ENCODE measurements at regions not wholly inside any gene's neighbourhood (a gene's known extent, or its start where the extent isn't known, plus 50 kb on each side); places are given as distances from the start of the nearest gene placed in this dataset.

DNA sequence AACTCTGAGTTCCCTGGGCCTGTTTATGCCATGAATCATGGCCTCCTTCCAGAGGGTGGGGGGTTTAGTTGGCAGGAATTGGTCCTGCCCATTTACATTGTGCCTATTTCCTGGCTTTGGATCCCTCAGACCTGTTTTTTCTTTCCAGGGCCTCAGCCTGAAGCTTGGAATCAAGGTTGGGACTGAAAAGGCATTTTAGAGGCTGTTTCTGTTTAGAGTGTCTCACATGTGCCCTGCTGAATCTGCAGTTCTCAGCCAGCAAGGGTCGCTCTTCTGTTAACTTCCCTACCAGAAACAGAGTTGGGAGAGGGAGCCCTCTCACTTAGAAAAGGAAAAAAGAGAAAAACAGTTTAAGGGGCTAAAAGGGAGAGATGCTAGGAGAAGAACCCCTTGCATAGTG, 191.1 kb downstream of the PTPRC start:
- no peaks in the 10 kb centered on the region for H3K4me1 ChIP-seq
- H3K27me3 ChIP-seq = no peaks in the 10 kb centered on the region
- TF ChIP-seq, protein P1, sequence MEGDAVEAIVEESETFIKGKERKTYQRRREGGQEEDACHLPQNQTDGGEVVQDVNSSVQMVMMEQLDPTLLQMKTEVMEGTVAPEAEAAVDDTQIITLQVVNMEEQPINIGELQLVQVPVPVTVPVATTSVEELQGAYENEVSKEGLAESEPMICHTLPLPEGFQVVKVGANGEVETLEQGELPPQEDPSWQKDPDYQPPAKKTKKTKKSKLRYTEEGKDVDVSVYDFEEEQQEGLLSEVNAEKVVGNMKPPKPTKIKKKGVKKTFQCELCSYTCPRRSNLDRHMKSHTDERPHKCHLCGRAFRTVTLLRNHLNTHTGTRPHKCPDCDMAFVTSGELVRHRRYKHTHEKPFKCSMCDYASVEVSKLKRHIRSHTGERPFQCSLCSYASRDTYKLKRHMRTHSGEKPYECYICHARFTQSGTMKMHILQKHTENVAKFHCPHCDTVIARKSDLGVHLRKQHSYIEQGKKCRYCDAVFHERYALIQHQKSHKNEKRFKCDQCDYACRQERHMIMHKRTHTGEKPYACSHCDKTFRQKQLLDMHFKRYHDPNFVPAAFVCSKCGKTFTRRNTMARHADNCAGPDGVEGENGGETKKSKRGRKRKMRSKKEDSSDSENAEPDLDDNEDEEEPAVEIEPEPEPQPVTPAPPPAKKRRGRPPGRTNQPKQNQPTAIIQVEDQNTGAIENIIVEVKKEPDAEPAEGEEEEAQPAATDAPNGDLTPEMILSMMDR (IDR thresholded peaks at IDR 0.05) = no peak
- no peak for TF ChIP-seq POLR2A (IDR thresholded peaks at IDR 0.05)
- 36 to 82% methylated on average over 1 of the region's 1 CpG for WGBS, 2 donors
- H3K4me3 ChIP-seq = no peak overlapping the region
- DNase-seq = no peak
- intact Hi-C loops (cut with DNase I) = no loop called here
- H3K27ac ChIP-seq = no peak overlapping the region
- H3K9me3 ChIP-seq = no peaks in the 10 kb centered on the region
- H3K36me3 ChIP-seq = no peaks in the 10 kb centered on the region

DNA sequence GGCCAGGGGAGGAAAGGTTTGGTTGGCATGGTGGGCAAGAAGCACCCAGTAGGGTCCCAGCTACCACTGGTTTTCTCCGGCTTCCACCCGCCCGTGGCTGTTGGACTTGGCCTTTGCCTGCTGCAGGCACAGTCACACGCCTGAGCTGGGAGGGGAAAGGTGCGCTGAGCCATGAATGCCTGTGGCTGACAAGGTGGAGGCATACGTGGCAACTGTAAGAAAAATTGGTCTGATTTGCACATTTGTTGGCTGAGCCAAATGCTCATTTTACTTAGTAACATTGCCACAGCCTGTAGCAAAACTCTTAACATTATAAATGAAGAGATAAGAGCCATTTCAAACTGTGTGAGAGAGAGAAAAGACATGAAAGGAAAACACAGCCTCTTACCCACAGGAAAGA, 191.6 kb downstream of the PTPRC start:
- Histone ChIP-seq H3K27me3 (no peaks in the 10 kb centered on the region), H3K36me3 (no peaks in the 10 kb centered on the region), H3K27ac (no peak overlapping the region), H3K4me1 (no peaks in the 10 kb centered on the region), H3K4me3 (no peak overlapping the region), H3K9me3 (no peaks in the 10 kb centered on the region)
- no peak for DNase-seq
- intact Hi-C loops (cut with DNase I) = no loop called here
- no peak for TF ChIP-seq POLR2A (IDR thresholded peaks at IDR 0.05)
- TF ChIP-seq, protein P1 (IDR thresholded peaks at IDR 0.05) = no peak
- 52 to 71% methylated on average over 4 to 6 of the region's 6 CpGs for WGBS, 2 donors

DNA sequence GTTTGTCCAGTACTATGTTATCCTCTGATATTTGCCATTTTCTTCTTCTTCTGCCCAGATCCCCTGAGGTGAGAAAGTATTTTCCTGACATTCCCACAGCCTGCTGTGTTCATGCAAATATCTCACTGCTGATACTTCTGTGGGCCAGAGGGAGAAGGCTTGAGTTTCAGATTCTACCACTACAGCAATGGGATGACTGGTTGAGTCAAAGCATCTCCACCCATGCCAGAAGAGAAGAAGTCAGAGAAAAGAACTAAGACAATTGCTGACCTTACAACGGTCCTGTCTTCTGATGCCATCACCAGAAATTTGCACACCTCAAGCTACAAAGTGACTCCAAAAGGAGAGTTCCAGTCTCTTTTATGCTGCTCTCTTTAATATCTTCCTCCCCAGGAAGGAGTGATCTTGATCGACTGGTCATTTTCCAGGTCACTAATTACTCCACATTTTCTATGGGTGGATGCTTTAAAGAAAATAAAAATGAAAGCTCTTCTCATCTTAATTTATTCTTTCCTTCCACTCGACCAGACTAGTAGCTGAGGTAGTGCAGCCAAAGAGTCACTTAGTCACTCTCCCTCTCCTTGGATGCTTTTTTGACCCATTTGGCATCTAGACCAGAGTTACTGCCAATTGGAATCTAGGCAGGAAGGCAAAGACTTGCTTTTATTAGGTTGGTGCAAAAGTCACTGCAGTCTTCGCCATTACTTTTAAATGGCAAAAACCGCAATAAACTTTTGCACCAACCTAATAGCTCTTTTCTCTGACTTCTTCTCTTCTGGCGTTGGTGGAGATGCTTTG, 195.1 kb downstream of the PTPRC start:
- no peak for TF ChIP-seq POLR2A (IDR thresholded peaks at IDR 0.05)
- WGBS, 2 donors = 73 to 80% methylated on average over 6 of the region's 6 CpGs
- intact Hi-C loops (cut with DNase I) = no loop called here
- Histone ChIP-seq H3K9me3 (no peaks in the 10 kb centered on the region), H3K4me1 (no peaks in the 10 kb centered on the region), H3K4me3 (no peak overlapping the region), H3K27me3 (no peaks in the 10 kb centered on the region), H3K36me3 (no peaks in the 10 kb centered on the region), H3K27ac (no peak overlapping the region)
- DNase-seq = no peak

DNA sequence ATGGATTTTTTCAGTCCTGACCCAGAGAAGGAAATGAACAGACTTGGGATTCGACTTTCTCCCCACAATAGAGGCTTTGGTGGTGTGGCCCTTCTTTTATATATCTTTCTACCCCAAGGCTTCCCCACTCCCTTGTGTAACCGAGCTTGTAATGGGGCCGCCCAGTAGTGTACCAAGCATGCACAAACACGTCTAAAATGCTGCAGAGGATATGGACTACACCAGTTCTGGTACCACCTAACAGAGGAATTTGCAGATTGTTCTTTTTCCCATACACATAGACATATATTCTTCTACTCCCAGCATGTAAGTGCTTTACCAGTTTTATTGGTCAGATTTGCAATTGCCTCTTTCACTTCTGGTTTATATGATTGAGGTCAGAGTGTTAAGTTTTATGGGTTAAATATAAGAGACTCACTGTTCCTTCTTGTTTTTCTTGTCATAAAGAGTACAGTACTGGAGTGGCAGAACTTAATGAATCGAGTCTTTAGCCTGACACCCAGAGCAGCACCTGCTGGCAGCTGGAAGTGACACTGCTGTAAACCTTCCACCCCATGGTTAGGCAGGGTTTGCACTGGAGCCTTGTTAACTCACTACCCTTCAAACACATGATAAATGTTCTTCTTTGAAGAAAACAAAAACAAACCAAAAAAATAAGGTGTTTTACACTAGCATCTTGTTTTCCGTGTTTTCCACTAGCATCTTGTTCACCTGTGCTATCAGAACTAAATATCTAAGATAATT, 198.6 kb downstream of the PTPRC start:
- H3K9me3 ChIP-seq = no peaks in the 10 kb centered on the region
- H3K27ac ChIP-seq = no peak overlapping the region
- H3K36me3 ChIP-seq = no peaks in the 10 kb centered on the region
- H3K4me1 ChIP-seq = no peaks in the 10 kb centered on the region
- H3K27me3 ChIP-seq = no peaks in the 10 kb centered on the region
- 38 to 50% methylated on average over 6 of the region's 6 CpGs for WGBS, 2 donors
- H3K4me3 ChIP-seq = no peak overlapping the region
- DNase-seq = no peak
- intact Hi-C loops (cut with DNase I) = no loop called here
- no peak for TF ChIP-seq POLR2A (IDR thresholded peaks at IDR 0.05)
- TF ChIP-seq, protein P1 (IDR thresholded peaks at IDR 0.05) = no peak

DNA sequence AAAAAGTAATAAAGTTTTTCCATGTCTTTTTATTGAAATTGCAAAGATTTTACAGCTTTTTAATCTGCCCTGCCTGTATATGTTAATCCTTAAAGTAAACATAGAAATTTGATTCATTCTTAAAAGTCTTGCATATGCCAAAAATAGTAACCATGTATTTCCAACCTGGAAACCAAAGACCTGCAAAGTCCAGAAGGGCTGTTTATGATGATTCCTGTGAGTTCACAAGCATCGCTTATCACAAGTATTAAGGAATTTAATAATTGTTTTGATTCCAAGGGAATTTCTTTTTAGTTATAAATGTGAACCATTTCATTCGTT, 199.1 kb downstream of the PTPRC start:
- no peak overlapping the region for H3K4me3 ChIP-seq
- no peak for DNase-seq
- H3K9me3 ChIP-seq = no peaks in the 10 kb centered on the region
- TF ChIP-seq, protein P1 (IDR thresholded peaks at IDR 0.05) = no peak
- TF ChIP-seq POLR2A (IDR thresholded peaks at IDR 0.05) = no peak
- intact Hi-C loops (cut with DNase I) = no loop called here
- H3K27ac ChIP-seq = no peak overlapping the region
- WGBS, 2 donors = 82 to 87% methylated on average over 2 of the region's 2 CpGs
- H3K4me1 ChIP-seq = no peaks in the 10 kb centered on the region
- no peaks in the 10 kb centered on the region for H3K36me3 ChIP-seq
- no peaks in the 10 kb centered on the region for H3K27me3 ChIP-seq
